PC-3 (cell line): ENCODE measurements at regions not wholly inside any gene's neighbourhood (a gene's known extent, or its start where the extent isn't known, plus 50 kb on each side); places are given as distances from the start of the nearest gene placed in this dataset.
"Not testable (repeated sequence)": the region's sequence is repeated elsewhere in the genome, so short reads cannot be mapped to it uniquely, and the experiment has no call there.

Source experiments
- CTCF ChIP-seq: fragments of 300-600 bp; sonication (generic); conservative IDR thresholded peaks from 2 replicates; pipeline ENCODE4 v1.5.1; 2017; ENCODE audit warnings: antibody characterized with exemption, low read depth, mild to moderate bottlenecking, low read length
- EZH2 ChIP-seq: fragments of 300-600 bp; sonication (generic); IDR thresholded peaks from one replicate; pipeline ENCODE4 v1.6.1; 2017; ENCODE audit warnings: antibody characterized with exemption, mild to moderate bottlenecking, low read length; ENCODE audit not compliant: unreplicated experiment

DNA sequence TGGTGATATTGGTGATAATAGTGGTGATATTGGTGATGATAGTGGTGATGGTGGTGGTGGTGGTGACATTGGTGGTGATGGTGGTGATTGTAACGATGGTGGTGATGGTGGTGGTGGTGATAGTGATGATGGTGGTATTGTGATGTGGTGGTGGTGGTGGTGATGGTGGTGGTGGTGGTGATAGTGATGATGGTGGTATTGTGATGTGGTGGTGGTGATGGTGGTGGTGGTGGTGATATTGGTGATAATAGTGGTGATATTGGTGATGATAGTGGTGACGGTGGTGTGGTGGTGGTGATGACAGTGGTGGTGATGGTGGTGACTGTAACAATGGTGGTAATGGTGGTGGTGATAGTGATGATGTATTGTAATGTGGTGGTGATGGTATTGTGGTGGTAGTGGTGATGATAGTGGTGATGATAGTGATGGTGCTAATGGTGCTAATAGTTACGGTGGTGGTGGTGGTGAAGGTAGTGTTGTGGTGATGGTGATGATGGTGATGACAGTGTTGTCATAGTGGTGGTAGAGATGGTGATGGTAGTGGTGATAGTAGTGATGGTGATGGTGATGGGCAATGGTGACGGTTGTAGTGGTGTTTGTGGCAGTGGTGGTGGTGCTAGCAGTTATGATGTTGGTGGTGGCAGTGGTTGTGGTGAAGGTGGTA is 88.9 kb downstream of the FOXF2 start:
- TF ChIP-seq CTCF, EZH2: not testable (repeated sequence)
